ENCODE measurements at regions not wholly inside any gene's neighbourhood (a gene's known extent, or its start where the extent isn't known, plus 50 kb on each side); places are given as distances from the start of the nearest gene placed in this dataset.

GRCh38 chr6:90982581-90982980, 395.7 kb upstream of the MAP3K7 start:
- TF ChIP-seq, protein P1, sequence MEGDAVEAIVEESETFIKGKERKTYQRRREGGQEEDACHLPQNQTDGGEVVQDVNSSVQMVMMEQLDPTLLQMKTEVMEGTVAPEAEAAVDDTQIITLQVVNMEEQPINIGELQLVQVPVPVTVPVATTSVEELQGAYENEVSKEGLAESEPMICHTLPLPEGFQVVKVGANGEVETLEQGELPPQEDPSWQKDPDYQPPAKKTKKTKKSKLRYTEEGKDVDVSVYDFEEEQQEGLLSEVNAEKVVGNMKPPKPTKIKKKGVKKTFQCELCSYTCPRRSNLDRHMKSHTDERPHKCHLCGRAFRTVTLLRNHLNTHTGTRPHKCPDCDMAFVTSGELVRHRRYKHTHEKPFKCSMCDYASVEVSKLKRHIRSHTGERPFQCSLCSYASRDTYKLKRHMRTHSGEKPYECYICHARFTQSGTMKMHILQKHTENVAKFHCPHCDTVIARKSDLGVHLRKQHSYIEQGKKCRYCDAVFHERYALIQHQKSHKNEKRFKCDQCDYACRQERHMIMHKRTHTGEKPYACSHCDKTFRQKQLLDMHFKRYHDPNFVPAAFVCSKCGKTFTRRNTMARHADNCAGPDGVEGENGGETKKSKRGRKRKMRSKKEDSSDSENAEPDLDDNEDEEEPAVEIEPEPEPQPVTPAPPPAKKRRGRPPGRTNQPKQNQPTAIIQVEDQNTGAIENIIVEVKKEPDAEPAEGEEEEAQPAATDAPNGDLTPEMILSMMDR (IDR thresholded peaks at IDR 0.05): no peak
- TF ChIP-seq POLR2A (IDR thresholded peaks at IDR 0.05): no peak

Measured in body of pancreas (tissue), 4 donors.